ENCODE measurements at regions not wholly inside any gene's neighbourhood (a gene's known extent, or its start where the extent isn't known, plus 50 kb on each side); places are given as distances from the start of the nearest gene placed in this dataset.

- H3K18ac ChIP-seq (ENCODE audit: extremely low read depth, low read length): no peak overlapping the region
- H3K14ac ChIP-seq (ENCODE audit: insufficient read length): no peak overlapping the region
- no peak overlapping the region for H2AFZ ChIP-seq (ENCODE audit: low read length)
- H4K20me1 ChIP-seq (replicated peaks in 1 of 2; ENCODE audit: control insufficient read depth in 1 of 2, insufficient read depth in 2 of 2, low read length in 2 of 2): no peaks in the 10 kb centered on the region
- TF ChIP-seq NANOG (IDR thresholded peaks at IDR 0.05; ENCODE audit: insufficient read depth, low read depth, low read length, poor library complexity, severe bottlenecking) (no peak), CTCF (IDR thresholded peaks at IDR 0.05; ENCODE audit: control extremely low read depth in 1 of 3, insufficient read depth in 1 of 3, low read depth in 1 of 3, low read length in 3 of 3) (no peak), EGR1 (IDR thresholded peaks at IDR 0.05; ENCODE audit: borderline replicate concordance, low read depth, low read length) (no peak), MAFK (IDR thresholded peaks at IDR 0.05; ENCODE audit: low read depth, low read length) (no peak), GTF2F1 (IDR thresholded peaks at IDR 0.05; ENCODE audit: borderline replicate concordance, low read depth, low read length) (no peak), CBX5 (IDR thresholded peaks at IDR 0.05; ENCODE audit: low read depth, low read length) (no peak), RAD21 (IDR thresholded peaks at IDR 0.05 in 1 of 2, conservative IDR thresholded peaks at IDR 0.05 in 1 of 2; ENCODE audit: low read depth in 2 of 2, low read length in 2 of 2) (no peak), HDAC6 (IDR thresholded peaks at IDR 0.05; ENCODE audit: low read depth, low read length) (no peak), BACH1 (IDR thresholded peaks at IDR 0.05; ENCODE audit: low read length) (no peak), CHD2 (IDR thresholded peaks at IDR 0.05; ENCODE audit: low read length) (no peak), CHD1 (IDR thresholded peaks at IDR 0.05; ENCODE audit: low read depth, low read length) (no peak), POLR2AphosphoS5 (IDR thresholded peaks at IDR 0.05; ENCODE audit: low read depth, low read length) (no peak)
- no peaks in the 10 kb centered on the region for H3K27me3 ChIP-seq (replicated peaks in 1 of 4; ENCODE audit: control insufficient read depth in 3 of 4, extremely low read depth in 1 of 4, insufficient read depth in 3 of 4, low read length in 3 of 4)
- FAIRE-seq: no peak
- no peak overlapping the region for H2AK5ac ChIP-seq (ENCODE audit: low read depth, low read length)
- H4K91ac ChIP-seq (replicated peaks; ENCODE audit: insufficient read length, low read length): no peak overlapping the region
- no peak overlapping the region for H3K4me2 ChIP-seq (ENCODE audit: insufficient read depth in 1 of 2, low read depth in 2 of 2, low read length in 2 of 2)
- H3K79me1 ChIP-seq (ENCODE audit: low read depth, low read length): no peaks in the 10 kb centered on the region
- no peak overlapping the region for H3K23ac ChIP-seq (ENCODE audit: insufficient read length)
- H3K4me3 ChIP-seq (ENCODE audit: extremely low read depth in 1 of 4, insufficient read depth in 2 of 4, low read depth in 3 of 4, low read length in 4 of 4): no peak overlapping the region
- H3K4ac ChIP-seq (replicated peaks; ENCODE audit: insufficient read length, low read depth, low read length): no peak overlapping the region
- ChIA-PET CTCF (ENCODE audit: partially characterized antibody) (no interaction called here), POLR2A (ENCODE audit: partially characterized antibody) (no interaction called here)
- DNase-seq (ENCODE audit: low read depth in 1 of 2, low spot score in 2 of 2): no peak
- H2BK20ac ChIP-seq (ENCODE audit: low read length): no peak overlapping the region
- H3K9me3 ChIP-seq (ENCODE audit: insufficient read depth in 2 of 2, low read depth in 1 of 2, low read length in 1 of 2): peaks cover 12 to 14% of the 10 kb centered on the region in 2 experiments
- H3K4me1 ChIP-seq (replicated peaks in 1 of 4; ENCODE audit: control insufficient read depth in 3 of 4, insufficient read depth in 4 of 4, low read length in 3 of 4): no peaks in the 10 kb centered on the region
- no peak overlapping the region for H3K27ac ChIP-seq (ENCODE audit: low read depth, low read length)
- H3K23me2 ChIP-seq (ENCODE audit: low read depth, low read length): no peaks in the 10 kb centered on the region
- no peak overlapping the region for H4K5ac ChIP-seq (ENCODE audit: insufficient read length, low read depth, low read length)
- no peaks in the 10 kb centered on the region; a peak in 1 of 8 replicates for H3K36me3 ChIP-seq (ENCODE audit: control insufficient read depth in 2 of 4, insufficient read depth in 4 of 4, low read length in 3 of 4)
- H3K9ac ChIP-seq (replicated peaks in 1 of 4; ENCODE audit: extremely low read depth in 1 of 4, low read depth in 3 of 4, low read length in 3 of 4): no peak overlapping the region
- no peak overlapping the region for H4K8ac ChIP-seq (ENCODE audit: extremely low read depth, insufficient read depth, low read length)
- H2BK12ac ChIP-seq (ENCODE audit: low read depth, low read length): no peak overlapping the region
- no peak overlapping the region for H3K56ac ChIP-seq (replicated peaks; ENCODE audit: insufficient read length, low read depth, low read length)
- no peak overlapping the region for H2BK5ac ChIP-seq (ENCODE audit: low read depth, low read length)
- no peak overlapping the region for H2BK15ac ChIP-seq (ENCODE audit: low read length)
- H2BK120ac ChIP-seq (replicated peaks; ENCODE audit: low read depth, low read length): no peak overlapping the region
- no peaks in the 10 kb centered on the region for H3K79me2 ChIP-seq (ENCODE audit: control insufficient read depth in 1 of 2, insufficient read depth in 2 of 2, low read length in 2 of 2)
Observed at GRCh38 chr4:11876104-11876503, 447.4 kb upstream of the HS3ST1 start.
